GM18508 (cell line): ENCODE measurements at regions not wholly inside any gene's neighbourhood (a gene's known extent, or its start where the extent isn't known, plus 50 kb on each side); places are given as distances from the start of the nearest gene placed in this dataset.
"Not testable (repeated sequence)": the region's sequence is repeated elsewhere in the genome, so short reads cannot be mapped to it uniquely, and the experiment has no call there.

ENCODE experiments used
- ATAC-seq: cut with Tn5 transposase; IDR thresholded peaks from one replicate; pipeline ENCODE4 v1.9.1; 2021; ENCODE audit warnings: moderate number of reproducible peaks; ENCODE audit not compliant: insufficient read depth, unreplicated experiment

DNA sequence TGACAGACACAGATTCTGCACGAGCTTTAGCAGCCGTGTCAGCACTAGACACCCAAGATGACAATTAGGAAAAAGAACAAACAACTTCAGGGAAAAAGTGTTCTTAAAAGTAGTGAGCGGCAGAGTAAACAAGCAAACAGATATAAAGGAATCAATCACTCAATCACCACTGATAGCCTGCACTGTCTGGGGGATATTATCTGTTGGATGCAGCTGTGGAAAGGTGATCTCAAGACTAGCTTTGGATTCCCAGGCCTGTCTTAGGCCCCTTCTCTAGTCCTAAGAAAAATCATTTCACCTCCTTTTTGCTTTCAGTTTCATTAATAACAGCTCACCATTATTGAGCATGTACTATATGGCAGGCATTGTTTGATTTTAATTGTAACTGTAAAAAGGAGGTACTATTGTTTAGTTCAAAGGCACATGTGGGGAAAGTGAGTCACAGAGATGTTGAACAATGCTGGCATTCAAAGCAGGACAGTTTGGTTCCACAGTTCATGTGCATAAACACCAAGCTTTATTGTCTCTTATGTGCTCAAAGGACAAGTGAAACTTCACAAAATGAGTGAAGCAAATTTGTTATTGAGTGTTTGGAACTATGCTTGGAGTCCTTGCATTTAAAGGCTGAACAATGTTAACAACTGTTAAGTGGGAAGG, 147.3 kb upstream of the TCF4 start:
- ATAC-seq: no peak

- ATAC-seq: no peak
Observed at GRCh38 chr18:55732227-55733106, 144.5 kb upstream of the TCF4 start.

DNA sequence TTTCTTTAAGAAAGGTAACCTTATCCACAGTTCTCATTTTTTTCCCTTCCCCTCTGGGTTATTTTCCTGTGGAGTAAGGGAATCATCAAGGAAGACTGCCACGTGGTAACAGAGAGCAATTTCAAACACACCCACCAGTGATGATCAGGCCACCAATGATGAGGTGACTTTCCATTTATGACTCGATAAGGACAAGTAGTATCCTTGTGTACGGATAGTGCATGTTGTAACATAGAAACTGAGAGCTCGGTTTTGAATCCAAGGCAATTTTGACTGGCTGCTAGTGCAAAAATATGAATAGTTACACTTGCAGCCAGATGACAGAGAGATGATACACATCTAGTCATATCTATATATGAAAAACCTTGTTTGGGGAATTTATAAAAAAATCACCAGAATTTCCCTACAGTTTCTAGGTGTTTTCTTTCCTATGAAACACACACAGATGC, 143.6 kb upstream of the TCF4 start:
- no peak for ATAC-seq

DNA sequence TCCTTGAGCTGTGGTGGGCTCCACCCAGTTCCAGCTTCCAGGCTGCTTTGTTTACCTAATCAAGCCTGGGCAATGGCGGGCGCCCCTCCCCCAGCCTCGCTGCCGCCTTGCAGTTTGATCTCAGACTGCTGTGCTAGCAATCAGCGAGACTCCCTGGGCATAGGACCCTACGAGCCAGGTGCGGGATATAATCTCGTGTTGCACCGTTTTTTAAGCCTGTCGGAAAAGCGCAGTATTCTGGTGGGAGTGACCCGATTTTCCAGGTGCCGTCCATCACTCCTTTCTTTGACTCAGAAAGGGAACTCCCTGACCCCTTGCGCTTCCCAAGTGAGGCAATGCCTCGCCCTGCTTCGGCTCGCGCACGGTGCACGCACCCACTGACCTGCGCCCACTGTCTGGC, 133.0 kb upstream of the TCF4 start:
- not testable (repeated sequence) for ATAC-seq

DNA sequence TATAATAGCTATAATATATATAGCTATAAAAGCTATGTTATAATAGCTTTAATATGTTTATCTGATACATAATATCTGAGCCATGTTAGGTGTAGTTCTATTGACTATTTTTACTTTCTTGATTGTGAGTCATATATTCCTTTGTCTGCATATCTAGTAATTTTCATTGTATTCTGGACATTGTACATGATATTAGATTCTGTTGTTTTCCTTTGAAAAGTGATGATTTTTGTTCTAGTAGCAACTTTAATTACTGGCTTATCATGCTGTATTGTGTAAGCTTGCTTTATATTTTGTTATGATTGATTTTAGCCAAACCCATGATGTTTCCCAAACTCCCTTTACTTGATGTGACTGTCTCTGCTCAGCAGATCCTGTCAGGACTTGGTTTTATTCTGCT, 125.7 kb upstream of the TCF4 start:
- no peak for ATAC-seq

- ATAC-seq: no peak
Observed at GRCh38 chr18:55706898-55707297, 118.9 kb upstream of the TCF4 start.

DNA sequence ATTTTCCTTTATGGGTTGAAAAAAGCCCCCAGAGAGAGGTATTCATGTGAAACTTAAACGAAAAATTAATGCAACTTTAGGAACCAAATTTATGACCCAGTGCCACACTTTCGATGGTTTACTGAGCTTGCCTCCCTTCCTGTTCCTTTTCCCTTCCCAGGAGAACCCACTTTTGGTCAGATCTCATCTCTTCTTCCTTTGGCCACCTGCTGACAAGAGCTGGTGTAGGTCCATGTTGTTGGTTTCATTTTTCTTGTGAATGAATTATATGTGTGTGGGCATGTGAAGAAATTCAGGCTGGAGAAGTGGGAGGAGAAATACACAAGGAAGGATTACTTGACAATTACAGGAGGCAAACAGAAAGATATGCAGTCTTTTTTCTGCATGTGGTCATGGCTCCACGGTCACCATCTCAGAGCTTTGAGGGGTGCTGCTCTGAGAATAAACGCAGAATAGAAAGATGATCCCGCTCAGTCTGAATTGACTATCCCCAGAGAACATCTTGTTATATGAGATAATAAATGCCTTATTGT, 111.3 kb upstream of the TCF4 start:
- no peak for ATAC-seq

DNA sequence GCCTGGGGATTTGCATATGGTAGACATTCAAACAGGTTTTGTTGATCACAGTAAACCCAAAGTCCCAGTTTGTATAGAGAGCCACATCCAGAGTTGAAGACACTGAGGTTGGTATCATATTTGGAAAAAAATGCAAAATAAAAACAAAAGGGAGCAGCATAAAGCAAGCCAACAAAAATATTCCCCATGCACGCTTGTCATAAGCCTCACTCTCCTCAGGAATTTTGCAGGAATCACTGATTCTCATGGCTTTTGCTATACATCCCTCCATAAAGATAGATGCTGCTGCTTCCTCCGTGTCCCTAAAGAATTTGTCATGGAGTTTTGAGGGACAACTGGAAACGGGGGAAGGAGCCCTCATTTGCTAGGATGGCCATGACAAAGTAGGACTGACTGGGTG, 108.8 kb upstream of the TCF4 start:
- no peak for ATAC-seq

DNA sequence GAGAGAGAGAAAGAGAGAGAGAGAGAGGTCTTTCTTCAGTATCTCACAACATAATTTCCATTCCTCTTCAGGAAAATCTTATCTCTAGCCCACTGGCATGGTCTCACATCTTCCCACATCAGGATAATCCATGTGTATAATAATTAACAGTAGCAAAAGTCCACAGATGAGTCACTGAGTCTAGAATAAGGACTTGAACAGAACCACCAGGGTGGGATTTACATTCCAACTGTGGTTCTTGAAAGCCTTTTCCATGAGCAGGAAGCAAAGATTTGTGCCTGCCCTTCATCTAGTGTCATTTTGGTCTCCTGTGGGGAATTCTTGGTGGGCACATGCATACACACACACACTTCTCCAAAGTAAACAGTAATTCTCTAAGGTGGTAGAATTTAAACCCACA, 107.1 kb upstream of the TCF4 start:
- no peak for ATAC-seq

DNA sequence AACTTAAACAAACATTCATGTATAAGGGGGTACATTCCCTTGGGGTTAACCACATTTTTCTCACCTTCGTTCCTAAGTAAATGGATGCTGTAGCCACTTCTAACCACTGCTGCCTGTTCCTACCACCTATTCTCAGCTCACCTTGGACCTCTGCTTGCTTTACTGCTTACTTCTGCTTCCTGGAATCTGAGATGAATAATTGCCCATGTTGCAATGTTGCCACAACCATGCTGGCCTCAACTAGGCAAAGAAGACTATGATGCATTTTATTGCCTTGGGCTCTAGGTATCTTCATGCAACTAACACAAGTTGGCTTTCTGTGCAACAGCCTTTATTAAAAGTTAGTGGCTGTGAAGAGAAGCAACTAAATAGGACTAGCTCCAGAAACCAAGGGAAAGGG, 106.3 kb upstream of the TCF4 start:
- ATAC-seq: no peak

DNA sequence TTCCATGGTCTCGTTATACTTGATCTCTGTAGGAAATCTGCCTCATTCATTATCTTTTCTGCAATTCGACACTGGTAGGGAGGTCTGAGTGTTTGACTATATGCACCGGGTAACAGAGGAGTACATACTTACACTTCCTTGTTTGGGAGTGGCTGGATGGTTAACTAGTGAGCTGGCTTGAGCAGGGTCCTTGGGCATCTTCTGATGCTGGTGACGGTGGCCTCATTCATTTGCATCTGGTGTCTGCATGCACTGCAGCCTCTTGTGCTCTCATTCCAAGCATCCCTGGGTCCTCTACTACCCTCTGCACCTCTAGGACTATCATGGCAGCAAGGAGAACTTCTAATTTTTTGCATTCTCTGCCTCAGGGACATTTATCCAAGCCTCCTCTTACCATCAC, 100.0 kb upstream of the TCF4 start:
- no peak for ATAC-seq

GRCh38 chr18:55687106-55687505, 99.1 kb upstream of the TCF4 start:
- no peak for ATAC-seq

GRCh38 chr18:55685638-55686037, 97.6 kb upstream of the TCF4 start:
- ATAC-seq: no peak

GRCh38 chr18:55672574-55673361, 84.8 kb upstream of the TCF4 start:
- no peak for ATAC-seq

GRCh38 chr18:55665506-55665905, 77.5 kb upstream of the TCF4 start:
- no peak for ATAC-seq

- ATAC-seq: not testable (repeated sequence)
Observed at GRCh38 chr18:55664758-55665400, 76.9 kb upstream of the TCF4 start.

DNA sequence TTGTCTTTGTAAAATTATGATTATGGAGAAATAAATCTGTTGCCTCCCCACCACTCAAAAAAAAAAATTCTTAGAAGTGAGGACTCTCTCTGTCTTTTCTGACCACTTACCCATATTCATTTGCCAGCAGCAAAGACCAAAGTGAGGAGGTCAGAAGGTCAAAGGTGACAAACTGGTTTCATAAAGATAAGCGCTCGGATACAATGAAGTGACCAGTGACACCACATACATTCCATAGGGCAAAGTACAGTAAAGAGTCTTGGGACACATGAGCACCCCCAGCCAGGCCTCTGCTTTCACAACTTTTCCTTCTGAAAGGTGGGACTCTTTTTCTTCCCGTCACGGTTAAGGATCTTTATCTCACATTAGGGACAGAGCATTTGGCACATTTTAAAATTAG, 75.9 kb upstream of the TCF4 start:
- no peak for ATAC-seq

- ATAC-seq: no peak
Observed at GRCh38 chr18:55658598-55658997, 70.6 kb upstream of the TCF4 start.

GRCh38 chr18:55657572-55658331, 69.8 kb upstream of the TCF4 start:
- ATAC-seq: no peak

GRCh38 chr18:55654986-55655385, 67.0 kb upstream of the TCF4 start:
- no peak for ATAC-seq
